Heart left ventricle (tissue), 16 donors: ENCODE measurements at regions not wholly inside any gene's neighbourhood (a gene's known extent, or its start where the extent isn't known, plus 50 kb on each side); places are given as distances from the start of the nearest gene placed in this dataset.

ENCODE experiments used
- ATAC-seq, 4 donors: fragments of 200-7000 bp; cut with Tn5 transposase; one replicate each; pipeline ENCODE4 v1.9.1; 2020 to 2022; ENCODE audit warnings: moderate library complexity in 4 of 4, mild to moderate bottlenecking in 3 of 4, moderate number of reproducible peaks in 1 of 4
- DNase-seq, 5 donors: peaks; one replicate each; pipeline ENCODE4 v3.0.0-alpha.2; 2020
- H3K27ac ChIP-seq, 12 donors: fragments of 200-600 bp; sonication (generic) in 4 of 12; one replicate each; pipeline versions ENCODE4 v1.5.0 to v1.8.0; 2016 to 2022; ENCODE audit warnings: mild to moderate bottlenecking in 2 of 12
- H3K27me3 ChIP-seq, 9 donors: fragments of 200-600 bp; sonication (generic) in 2 of 9; one replicate each; pipeline versions ENCODE4 v1.5.1 to v1.8.0; 2016 to 2022; ENCODE audit warnings: mild to moderate bottlenecking in 3 of 9
- H3K36me3 ChIP-seq, 9 donors: fragments of 200-600 bp; sonication (generic) in 2 of 9; one replicate each; pipeline versions ENCODE4 v1.5.0 to v1.8.0; 2018 to 2022; ENCODE audit warnings: mild to moderate bottlenecking in 2 of 9
- H3K4me1 ChIP-seq, 12 donors: fragments of 200-600 bp; sonication (generic) in 4 of 12; one replicate each; pipeline versions ENCODE4 v1.5.0 to v1.8.0; 2016 to 2022; ENCODE audit warnings: mild to moderate bottlenecking in 3 of 12
- H3K4me3 ChIP-seq, 12 donors: fragments of 200-600 bp; sonication (generic) in 4 of 12; one replicate each; pipeline versions ENCODE4 v1.5.0 to v1.8.0; 2017 to 2022; ENCODE audit warnings: mild to moderate bottlenecking in 9 of 12, moderate library complexity in 4 of 12
- H3K9me3 ChIP-seq, 12 donors: fragments of 200-600 bp; sonication (generic) in 4 of 12; one replicate each; pipeline versions ENCODE4 v1.5.0 to v1.8.0; 2016 to 2022; ENCODE audit warnings: mild to moderate bottlenecking in 1 of 12
- POLR2A ChIP-seq, 2 donors: fragments of 450-650 bp; IDR thresholded peaks; one replicate each; pipeline ENCODE4 v1.6.1; 2017; ENCODE audit warnings: antibody characterized with exemption in 2 of 2, mild to moderate bottlenecking in 2 of 2, moderate library complexity in 2 of 2
- WGBS, 4 donors: extraction: QIAGEN DNeasy Blood & Tissue Kit in 2 of 4; methylation state at CpG; one replicate each; pipeline versions ENCODE4 v1.1.5 to v1.1.7; 2013 to 2018; 5-methylcytosine and 5-hydroxymethylcytosine counted together
- intact Hi-C, 10 donors: fragments of 100-400 bp; cut with DNase I; formaldehyde crosslinking; loops; one replicate each; pipeline versions ENCODE4 v1.11.1 to v1.14.2; 2022
- TF ChIP-seq, protein P1 (sequence below), 12 donors: fragments of 200-600 bp; sonication (generic) in 4 of 12; IDR thresholded peaks; one replicate each; pipeline versions ENCODE4 v1.5.0 to v1.8.0; 2018 to 2022; ENCODE audit warnings: antibody characterized with exemption in 12 of 12, mild to moderate bottlenecking in 5 of 12
- donor health status: ischemic (EF 13 %, LVEDD 7.1; RV severe dilation, severe dysfunction).
- donor health status: healthy with polysubstance abuse.
- donor health status: DM: no; HTN: yes; CAD: no.
- donor health status: DM: no; HTN: no; CAD: no.
- donor health status: ischemic (EF 25% LVEDD 6.9; RV normal size, moderate dysfunction).
- donor health status: ischemic (EF 25% LVEDD 5.7; RV mildly dilated, moderate dysfunction).
- donor health status: healthy.
- donor health status: DM: yes; HTN: yes; CAD: no.
- donor health status: ischemic (EF 35%, LVEDD 5.7; RV mildly dilated, moderate dysfunction).
- donor health status: nonischemic (EF 11% LVEDD 7.7; RV severe dilation, severe dysfunction).
- donor health status: DM: yes; HTN: yes; CAD: no.
- donor health status: PGD.
- donor health status: ischemic (EF 29% LVEDD 5.4; RV normal size, mild dysfunction).
- donor health status: nonischemic (EF 23%, LVEDD 6.1; RV moderate dilation, normal function).

DNA sequence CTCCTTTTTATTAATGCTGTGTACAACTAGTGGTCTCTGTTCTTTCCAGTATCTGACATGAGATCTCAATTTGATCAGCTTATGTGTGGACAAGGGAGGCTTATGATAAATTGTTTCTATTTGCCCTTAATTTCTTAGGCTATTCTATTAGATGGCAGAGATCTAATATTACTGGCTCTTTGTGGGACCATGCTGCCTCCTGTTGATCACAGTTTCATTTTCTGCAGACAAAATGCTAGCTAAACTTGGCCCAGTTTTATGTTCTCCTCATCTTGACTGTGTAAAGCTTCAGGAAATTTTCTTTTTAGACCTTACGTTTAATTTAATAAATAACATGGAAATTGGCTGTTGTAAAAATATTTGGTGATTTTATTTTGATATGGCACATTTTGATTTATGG, 627.1 kb upstream of the AADAT start:
- intact Hi-C loops = no loop called here
- peaks cover 0 to 3% (median 0%) of the 10 kb centered on the region in 12 donors for H3K9me3 ChIP-seq
- DNase-seq (no peak), ATAC-seq (no peak)
- H3K27me3 ChIP-seq = no peaks in the 10 kb centered on the region
- TF ChIP-seq POLR2A (IDR thresholded peaks at IDR 0.05) = no peak
- TF ChIP-seq, protein P1, sequence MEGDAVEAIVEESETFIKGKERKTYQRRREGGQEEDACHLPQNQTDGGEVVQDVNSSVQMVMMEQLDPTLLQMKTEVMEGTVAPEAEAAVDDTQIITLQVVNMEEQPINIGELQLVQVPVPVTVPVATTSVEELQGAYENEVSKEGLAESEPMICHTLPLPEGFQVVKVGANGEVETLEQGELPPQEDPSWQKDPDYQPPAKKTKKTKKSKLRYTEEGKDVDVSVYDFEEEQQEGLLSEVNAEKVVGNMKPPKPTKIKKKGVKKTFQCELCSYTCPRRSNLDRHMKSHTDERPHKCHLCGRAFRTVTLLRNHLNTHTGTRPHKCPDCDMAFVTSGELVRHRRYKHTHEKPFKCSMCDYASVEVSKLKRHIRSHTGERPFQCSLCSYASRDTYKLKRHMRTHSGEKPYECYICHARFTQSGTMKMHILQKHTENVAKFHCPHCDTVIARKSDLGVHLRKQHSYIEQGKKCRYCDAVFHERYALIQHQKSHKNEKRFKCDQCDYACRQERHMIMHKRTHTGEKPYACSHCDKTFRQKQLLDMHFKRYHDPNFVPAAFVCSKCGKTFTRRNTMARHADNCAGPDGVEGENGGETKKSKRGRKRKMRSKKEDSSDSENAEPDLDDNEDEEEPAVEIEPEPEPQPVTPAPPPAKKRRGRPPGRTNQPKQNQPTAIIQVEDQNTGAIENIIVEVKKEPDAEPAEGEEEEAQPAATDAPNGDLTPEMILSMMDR (IDR thresholded peaks at IDR 0.05) = no peak
- no peak overlapping the region for H3K27ac ChIP-seq
- no peaks in the 10 kb centered on the region for H3K36me3 ChIP-seq
- 78 to 86% (median 82%) methylated on average over 1 of the region's 1 CpG for WGBS, 4 donors
- H3K4me3 ChIP-seq = no peak overlapping the region
- no peaks in the 10 kb centered on the region for H3K4me1 ChIP-seq

- no peak for TF ChIP-seq POLR2A (IDR thresholded peaks at IDR 0.05)
- TF ChIP-seq, protein P1 (IDR thresholded peaks at IDR 0.05) = no peak
- 77 to 80% (median 79%) methylated on average over 3 of the region's 3 CpGs for WGBS, 4 donors
Measured at GRCh38 chr4:170705907-170706306, 616.2 kb upstream of the AADAT start.

GRCh38 chr4:170700064-170700463, 610.3 kb upstream of the AADAT start:
- TF ChIP-seq, protein P1 (IDR thresholded peaks at IDR 0.05) = no peak
- TF ChIP-seq POLR2A (IDR thresholded peaks at IDR 0.05) = no peak
- H3K27me3 ChIP-seq = no peaks in the 10 kb centered on the region
- intact Hi-C loops = no loop called here
- H3K27ac ChIP-seq = no peak overlapping the region
- H3K4me3 ChIP-seq = no peak overlapping the region
- WGBS, 4 donors = 85 to 91% (median 87%) methylated on average over 5 of the region's 5 CpGs
- no peak for ATAC-seq
- DNase-seq = no peak
- H3K9me3 ChIP-seq = no peaks in the 10 kb centered on the region
- no peaks in the 10 kb centered on the region for H3K36me3 ChIP-seq
- no peaks in the 10 kb centered on the region for H3K4me1 ChIP-seq

More at GRCh38 chr4:170705907-170706306, 616.2 kb upstream of the AADAT start:
- H3K36me3 ChIP-seq = no peaks in the 10 kb centered on the region
- no peaks in the 10 kb centered on the region for H3K4me1 ChIP-seq
- ATAC-seq (no peak), DNase-seq (no peak)
- no peaks in the 10 kb centered on the region for H3K9me3 ChIP-seq
- intact Hi-C loops = no loop called here
- no peak overlapping the region for H3K27ac ChIP-seq
- no peaks in the 10 kb centered on the region for H3K27me3 ChIP-seq
- H3K4me3 ChIP-seq = no peak overlapping the region

- no peaks in the 10 kb centered on the region for H3K4me1 ChIP-seq
- H3K27ac ChIP-seq = no peak overlapping the region
- intact Hi-C loops = no loop called here
- H3K27me3 ChIP-seq = no peaks in the 10 kb centered on the region
- WGBS, 4 donors = 30 to 40% (median 33%) methylated on average over 1 of the region's 1 CpG
- DNase-seq (no peak), ATAC-seq (no peak)
- TF ChIP-seq, protein P1 (IDR thresholded peaks at IDR 0.05) = no peak
- no peak for TF ChIP-seq POLR2A (IDR thresholded peaks at IDR 0.05)
- H3K36me3 ChIP-seq = no peaks in the 10 kb centered on the region
- H3K4me3 ChIP-seq = no peak overlapping the region
- H3K9me3 ChIP-seq = no peaks in the 10 kb centered on the region
Measured at GRCh38 chr4:170698334-170698733, 608.6 kb upstream of the AADAT start.
